IPS-20b (cell line): ENCODE measurements at regions not wholly inside any gene's neighbourhood (a gene's known extent, or its start where the extent isn't known, plus 50 kb on each side); places are given as distances from the start of the nearest gene placed in this dataset.

Source experiments
- H3K27ac ChIP-seq: one replicate; pipeline ENCODE4 v1.5.1; 2013; ENCODE audit warnings: low read length
- H3K27me3 ChIP-seq: 2 replicates; pipeline ENCODE4 v1.6.1; 2013; ENCODE audit warnings: mild to moderate bottlenecking, low read length, inconsistent platforms; ENCODE audit not compliant: insufficient read depth
- H3K36me3 ChIP-seq: 2 replicates; pipeline ENCODE4 v1.6.1; 2013; ENCODE audit warnings: low read depth, mild to moderate bottlenecking, inconsistent platforms, low read length, moderate library complexity; ENCODE audit not compliant: insufficient read depth
- H3K4me1 ChIP-seq: 2 replicates; pipeline ENCODE4 v1.6.1; 2013; ENCODE audit warnings: mild to moderate bottlenecking, control low read depth, inconsistent platforms, low read length, moderate library complexity; ENCODE audit not compliant: insufficient read depth
- H3K4me3 ChIP-seq: 2 replicates; pipeline ENCODE4 v1.5.1; 2013; ENCODE audit warnings: mild to moderate bottlenecking, low read length, inconsistent platforms
- H3K9ac ChIP-seq: 2 replicates; pipeline ENCODE4 v1.6.1; 2013; ENCODE audit warnings: low read depth, mild to moderate bottlenecking, inconsistent platforms, low read length, moderate library complexity
- H3K9me3 ChIP-seq: 2 replicates; pipeline ENCODE4 v1.6.1; 2013; ENCODE audit warnings: mild to moderate bottlenecking, low read depth, low read length, inconsistent platforms; ENCODE audit not compliant: insufficient read depth

- Histone ChIP-seq H3K36me3 (no peaks in the 10 kb centered on the region), H3K27ac (no peak overlapping the region), H3K27me3 (no peaks in the 10 kb centered on the region), H3K4me1 (peaks cover 7% of the 10 kb centered on the region; the same call in 1 of the 2 replicates), H3K4me3 (no peak overlapping the region), H3K9ac (no peak overlapping the region), H3K9me3 (no peaks in the 10 kb centered on the region)
Observed at GRCh38 chr2:16175247-16175825, 235.0 kb downstream of the MYCN start.

GRCh38 chr2:16174693-16175045 lies 234.3 kb downstream of the MYCN start:
- Histone ChIP-seq H3K4me3 (no peak overlapping the region), H3K9me3 (no peaks in the 10 kb centered on the region), H3K36me3 (no peaks in the 10 kb centered on the region), H3K27me3 (no peaks in the 10 kb centered on the region), H3K27ac (no peak overlapping the region), H3K4me1 (peaks cover 3% of the 10 kb centered on the region; the same call in 1 of the 2 replicates), H3K9ac (no peak overlapping the region)

GRCh38 chr2:16173893-16174692 lies 233.7 kb downstream of the MYCN start:
- H3K9ac ChIP-seq, result no peak overlapping the region
- H3K4me1 ChIP-seq, result no peaks in the 10 kb centered on the region
- no peaks in the 10 kb centered on the region for H3K36me3 ChIP-seq
- H3K27me3 ChIP-seq, result no peaks in the 10 kb centered on the region
- H3K4me3 ChIP-seq, result no peak overlapping the region
- no peaks in the 10 kb centered on the region for H3K9me3 ChIP-seq
- H3K27ac ChIP-seq, result no peak overlapping the region

- H3K4me3 ChIP-seq, result no peak overlapping the region
- no peaks in the 10 kb centered on the region for H3K9me3 ChIP-seq
- no peak overlapping the region for H3K9ac ChIP-seq
- no peaks in the 10 kb centered on the region for H3K27me3 ChIP-seq
- H3K4me1 ChIP-seq, result peaks cover 2% of the 10 kb centered on the region; the same call in 1 of the 2 replicates
- H3K36me3 ChIP-seq, result no peaks in the 10 kb centered on the region
- no peak overlapping the region for H3K27ac ChIP-seq
Observed at GRCh38 chr2:16172324-16173175, 232.2 kb downstream of the MYCN start.

GRCh38 chr2:16171425-16171920 lies 231.1 kb downstream of the MYCN start:
- no peaks in the 10 kb centered on the region for H3K27me3 ChIP-seq
- H3K9me3 ChIP-seq, result no peaks in the 10 kb centered on the region
- no peak overlapping the region for H3K27ac ChIP-seq
- no peaks in the 10 kb centered on the region for H3K36me3 ChIP-seq
- peaks cover 10% of the 10 kb centered on the region; the same call in 1 of the 2 replicates for H3K4me1 ChIP-seq
- H3K4me3 ChIP-seq, result no peak overlapping the region
- no peak overlapping the region for H3K9ac ChIP-seq

- no peaks in the 10 kb centered on the region for H3K27me3 ChIP-seq
- H3K4me3 ChIP-seq, result no peak overlapping the region
- no peaks in the 10 kb centered on the region for H3K9me3 ChIP-seq
Observed at GRCh38 chr2:16170675-16171424, 230.5 kb downstream of the MYCN start.

GRCh38 chr2:16169381-16169960 lies 229.1 kb downstream of the MYCN start:
- H3K36me3 ChIP-seq, result no peaks in the 10 kb centered on the region
- H3K9ac ChIP-seq, result no peak overlapping the region
- peaks cover 16% of the 10 kb centered on the region; the same call in 1 of the 2 replicates for H3K4me1 ChIP-seq
- H3K27ac ChIP-seq, result no peak overlapping the region
- H3K4me3 ChIP-seq, result no peak overlapping the region
- H3K27me3 ChIP-seq, result no peaks in the 10 kb centered on the region
- H3K9me3 ChIP-seq, result no peaks in the 10 kb centered on the region

More at GRCh38 chr2:16170675-16171424, 230.5 kb downstream of the MYCN start:
- no peaks in the 10 kb centered on the region for H3K36me3 ChIP-seq
- no peak overlapping the region for H3K9ac ChIP-seq
- no peak overlapping the region for H3K27ac ChIP-seq
- H3K4me1 ChIP-seq, result peaks cover 16% of the 10 kb centered on the region; the same call in 1 of the 2 replicates

- no peak overlapping the region for H3K9ac ChIP-seq
- H3K4me1 ChIP-seq, result peaks cover 16% of the 10 kb centered on the region; the same call in 1 of the 2 replicates
- H3K27me3 ChIP-seq, result no peaks in the 10 kb centered on the region
- H3K27ac ChIP-seq, result no peak overlapping the region
- H3K9me3 ChIP-seq, result no peaks in the 10 kb centered on the region
- H3K4me3 ChIP-seq, result no peak overlapping the region
- H3K36me3 ChIP-seq, result no peaks in the 10 kb centered on the region
Observed at GRCh38 chr2:16168506-16169264, 228.3 kb downstream of the MYCN start.

GRCh38 chr2:16167870-16168426 lies 227.6 kb downstream of the MYCN start:
- Histone ChIP-seq H3K9ac (no peak overlapping the region), H3K36me3 (no peaks in the 10 kb centered on the region), H3K27ac (no peak overlapping the region), H3K27me3 (no peaks in the 10 kb centered on the region), H3K9me3 (no peaks in the 10 kb centered on the region), H3K4me3 (no peak overlapping the region), H3K4me1 (peaks cover 16% of the 10 kb centered on the region; the same call in 1 of the 2 replicates)

GRCh38 chr2:16167451-16167861 lies 227.1 kb downstream of the MYCN start:
- peaks cover 16% of the 10 kb centered on the region; the same call in 1 of the 2 replicates for H3K4me1 ChIP-seq
- H3K36me3 ChIP-seq, result no peaks in the 10 kb centered on the region
- no peak overlapping the region for H3K27ac ChIP-seq
- no peaks in the 10 kb centered on the region for H3K27me3 ChIP-seq
- H3K4me3 ChIP-seq, result no peak overlapping the region
- no peaks in the 10 kb centered on the region for H3K9me3 ChIP-seq
- no peak overlapping the region for H3K9ac ChIP-seq
